ENCODE measurements at regions not wholly inside any gene's neighbourhood (a gene's known extent, or its start where the extent isn't known, plus 50 kb on each side); places are given as distances from the start of the nearest gene placed in this dataset.

DNA sequence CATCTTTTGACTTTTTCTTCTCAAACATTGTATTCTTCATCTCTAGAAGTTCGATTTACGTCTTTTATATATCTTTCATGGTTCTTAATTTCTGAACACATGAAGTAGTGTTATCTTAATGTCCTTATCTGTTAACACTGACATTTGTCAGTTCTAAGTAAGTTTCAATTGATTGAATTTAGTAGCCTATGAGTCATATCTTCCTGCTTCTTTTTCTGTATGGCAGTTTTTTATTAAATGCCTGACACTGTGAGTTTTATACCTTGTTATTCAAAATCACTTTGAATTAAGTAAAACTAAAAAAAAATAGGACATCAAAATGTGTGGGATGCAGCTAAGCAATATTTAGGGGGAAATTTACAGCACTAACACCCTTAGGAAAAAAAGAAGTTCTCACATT, 707.0 kb upstream of the ACO1 start:
- Histone ChIP-seq H3K27ac (ENCODE audit: low read depth, low read length) (no peak overlapping the region), H3K36me3 (ENCODE audit: control insufficient read depth in 2 of 4, insufficient read depth in 4 of 4, low read length in 3 of 4) (no peaks in the 10 kb centered on the region), H3K4me3 (ENCODE audit: extremely low read depth in 1 of 4, insufficient read depth in 2 of 4, low read depth in 3 of 4, low read length in 4 of 4) (no peak overlapping the region), H3K4ac (replicated peaks; ENCODE audit: insufficient read length, low read depth, low read length) (no peak overlapping the region), H2AK5ac (ENCODE audit: low read depth, low read length) (no peak overlapping the region), H3K9ac (replicated peaks in 1 of 4; ENCODE audit: extremely low read depth in 1 of 4, low read depth in 3 of 4, low read length in 3 of 4) (no peak overlapping the region), H3K18ac (ENCODE audit: extremely low read depth, low read length) (no peak overlapping the region), H3K79me2 (ENCODE audit: control insufficient read depth in 1 of 2, insufficient read depth in 2 of 2, low read length in 2 of 2) (no peaks in the 10 kb centered on the region), H4K8ac (ENCODE audit: extremely low read depth, insufficient read depth, low read length) (no peak overlapping the region), H3K9me3 (ENCODE audit: insufficient read depth in 2 of 2, low read depth in 1 of 2, low read length in 1 of 2) (no peaks in the 10 kb centered on the region), H4K20me1 (replicated peaks in 1 of 2; ENCODE audit: control insufficient read depth in 1 of 2, insufficient read depth in 2 of 2, low read length in 2 of 2) (no peaks in the 10 kb centered on the region), H4K5ac (ENCODE audit: insufficient read length, low read depth, low read length) (no peak overlapping the region), H4K91ac (replicated peaks; ENCODE audit: insufficient read length, low read length) (no peak overlapping the region), H3K23me2 (ENCODE audit: low read depth, low read length) (no peaks in the 10 kb centered on the region), H3K23ac (ENCODE audit: insufficient read length) (no peak overlapping the region), H2BK12ac (ENCODE audit: low read depth, low read length) (no peak overlapping the region), H2BK15ac (ENCODE audit: low read length) (no peak overlapping the region), H3K79me1 (ENCODE audit: low read depth, low read length) (no peaks in the 10 kb centered on the region), H2BK5ac (ENCODE audit: low read depth, low read length) (no peak overlapping the region), H3K56ac (replicated peaks; ENCODE audit: insufficient read length, low read depth, low read length) (no peak overlapping the region), H2BK20ac (ENCODE audit: low read length) (no peak overlapping the region), H3K14ac (ENCODE audit: insufficient read length) (no peak overlapping the region), H2AFZ (ENCODE audit: low read length) (no peak overlapping the region), H3K4me2 (ENCODE audit: insufficient read depth in 1 of 2, low read depth in 2 of 2, low read length in 2 of 2) (no peak overlapping the region), H3K4me1 (replicated peaks in 1 of 4; ENCODE audit: control insufficient read depth in 3 of 4, insufficient read depth in 4 of 4, low read length in 3 of 4) (no peaks in the 10 kb centered on the region), H2BK120ac (replicated peaks; ENCODE audit: low read depth, low read length) (no peak overlapping the region), H3K27me3 (replicated peaks in 1 of 4; ENCODE audit: control insufficient read depth in 3 of 4, extremely low read depth in 1 of 4, insufficient read depth in 3 of 4, low read length in 3 of 4) (no peaks in the 10 kb centered on the region)
- no peak for TF ChIP-seq SIX5 (IDR thresholded peaks at IDR 0.05; ENCODE audit: low read depth, low read length)
- no peak for TF ChIP-seq GABPA (IDR thresholded peaks at IDR 0.05; ENCODE audit: borderline replicate concordance, insufficient read depth, low read length)
- no peak for TF ChIP-seq RXRA (IDR thresholded peaks at IDR 0.05; ENCODE audit: insufficient read depth, low read depth, low read length)
- TF ChIP-seq, protein P1, sequence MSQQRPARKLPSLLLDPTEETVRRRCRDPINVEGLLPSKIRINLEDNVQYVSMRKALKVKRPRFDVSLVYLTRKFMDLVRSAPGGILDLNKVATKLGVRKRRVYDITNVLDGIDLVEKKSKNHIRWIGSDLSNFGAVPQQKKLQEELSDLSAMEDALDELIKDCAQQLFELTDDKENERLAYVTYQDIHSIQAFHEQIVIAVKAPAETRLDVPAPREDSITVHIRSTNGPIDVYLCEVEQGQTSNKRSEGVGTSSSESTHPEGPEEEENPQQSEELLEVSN (IDR thresholded peaks at IDR 0.05) = no peak
- no peak for TF ChIP-seq CBX8 (IDR thresholded peaks at IDR 0.05; ENCODE audit: borderline replicate concordance, low read depth, low read length)
- no peak for TF ChIP-seq POLR2AphosphoS5 (IDR thresholded peaks at IDR 0.05; ENCODE audit: low read depth, low read length)
- TF ChIP-seq MAFK (IDR thresholded peaks at IDR 0.05; ENCODE audit: low read depth, low read length) = no peak
- TF ChIP-seq CHD2 (IDR thresholded peaks at IDR 0.05; ENCODE audit: low read length) = no peak
- TF ChIP-seq, protein P2, sequence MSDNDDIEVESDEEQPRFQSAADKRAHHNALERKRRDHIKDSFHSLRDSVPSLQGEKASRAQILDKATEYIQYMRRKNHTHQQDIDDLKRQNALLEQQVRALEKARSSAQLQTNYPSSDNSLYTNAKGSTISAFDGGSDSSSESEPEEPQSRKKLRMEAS (IDR thresholded peaks at IDR 0.05) = no peak
- no peak for TF ChIP-seq RFX5 (IDR thresholded peaks at IDR 0.05; ENCODE audit: borderline replicate concordance, low read depth, low read length)
- TF ChIP-seq BACH1 (IDR thresholded peaks at IDR 0.05; ENCODE audit: low read length) = no peak
- TF ChIP-seq CBX5 (IDR thresholded peaks at IDR 0.05; ENCODE audit: low read depth, low read length) = no peak
- no peak for FAIRE-seq
- POLR2A ChIA-PET (ENCODE audit: partially characterized antibody) = no interaction called here
- WGBS, 2 experiments (ENCODE audit: extremely low coverage in 1 of 2, insufficient coverage in 1 of 2, insufficient read length in 1 of 2, insufficient replicate concordance in 2 of 2, low coverage in 1 of 2, low lambda C conversion rate in 2 of 2, missing lambda C conversion rate in 1 of 2) = 84% methylated on average over 2 of the region's 2 CpGs; no CpG with 5 or more reads in 1 of the 2 experiments
- DNase-seq (ENCODE audit: low read depth in 1 of 2, low spot score in 2 of 2) = no peak
- CTCF ChIA-PET (ENCODE audit: partially characterized antibody) = no interaction called here
